ENCODE measurements at regions not wholly inside any gene's neighbourhood (a gene's known extent, or its start where the extent isn't known, plus 50 kb on each side); places are given as distances from the start of the nearest gene placed in this dataset.
"Not testable (repeated sequence)": the region's sequence is repeated elsewhere in the genome, so short reads cannot be mapped to it uniquely, and the experiment has no call there.

DNA sequence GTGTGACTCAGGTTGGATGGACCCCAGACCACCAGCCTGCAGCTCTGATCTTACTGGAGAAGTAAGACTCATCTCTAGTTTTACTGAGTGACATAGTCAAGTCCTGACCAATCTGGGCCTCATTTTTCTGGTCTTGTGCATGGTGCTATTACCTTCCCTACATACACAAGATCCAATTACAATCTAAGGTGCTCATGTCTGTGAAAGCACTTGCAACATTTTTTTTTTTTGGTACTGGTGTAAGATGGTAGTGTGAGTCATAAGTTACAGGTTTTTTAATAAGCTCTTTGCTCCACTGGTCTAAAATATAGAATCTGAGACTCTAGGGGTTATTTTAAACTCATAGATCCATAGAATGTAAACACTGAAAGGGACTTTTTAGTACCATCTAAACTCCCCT is 117.3 kb upstream of the EFEMP1 start:
- Mint-ChIP-seq H3K27ac (ENCODE audit: unreplicated experiment) (no peak overlapping the region), H3K4me3 (ENCODE audit: unreplicated experiment) (no peak overlapping the region), H3K4me1 (ENCODE audit: unreplicated experiment) (no peaks in the 10 kb centered on the region), H3K36me3 (ENCODE audit: unreplicated experiment) (no peaks in the 10 kb centered on the region), H3K9me3 (ENCODE audit: unreplicated experiment) (no peaks in the 10 kb centered on the region), H3K27me3 (ENCODE audit: unreplicated experiment) (no peaks in the 10 kb centered on the region)
- TF ChIP-seq, protein P1, sequence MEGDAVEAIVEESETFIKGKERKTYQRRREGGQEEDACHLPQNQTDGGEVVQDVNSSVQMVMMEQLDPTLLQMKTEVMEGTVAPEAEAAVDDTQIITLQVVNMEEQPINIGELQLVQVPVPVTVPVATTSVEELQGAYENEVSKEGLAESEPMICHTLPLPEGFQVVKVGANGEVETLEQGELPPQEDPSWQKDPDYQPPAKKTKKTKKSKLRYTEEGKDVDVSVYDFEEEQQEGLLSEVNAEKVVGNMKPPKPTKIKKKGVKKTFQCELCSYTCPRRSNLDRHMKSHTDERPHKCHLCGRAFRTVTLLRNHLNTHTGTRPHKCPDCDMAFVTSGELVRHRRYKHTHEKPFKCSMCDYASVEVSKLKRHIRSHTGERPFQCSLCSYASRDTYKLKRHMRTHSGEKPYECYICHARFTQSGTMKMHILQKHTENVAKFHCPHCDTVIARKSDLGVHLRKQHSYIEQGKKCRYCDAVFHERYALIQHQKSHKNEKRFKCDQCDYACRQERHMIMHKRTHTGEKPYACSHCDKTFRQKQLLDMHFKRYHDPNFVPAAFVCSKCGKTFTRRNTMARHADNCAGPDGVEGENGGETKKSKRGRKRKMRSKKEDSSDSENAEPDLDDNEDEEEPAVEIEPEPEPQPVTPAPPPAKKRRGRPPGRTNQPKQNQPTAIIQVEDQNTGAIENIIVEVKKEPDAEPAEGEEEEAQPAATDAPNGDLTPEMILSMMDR (IDR thresholded peaks at IDR 0.05) = no peak
- no peak for DNase-seq (ENCODE audit: extremely low spot score, unreplicated experiment)

GRCh38 chr2:56047136-56047535 is 123.6 kb upstream of the EFEMP1 start:
- no peak for DNase-seq (ENCODE audit: extremely low spot score, unreplicated experiment)
- TF ChIP-seq, protein P1 (IDR thresholded peaks at IDR 0.05) = no peak
- no peaks in the 10 kb centered on the region for H3K4me1 Mint-ChIP-seq (ENCODE audit: unreplicated experiment)
- H3K36me3 Mint-ChIP-seq (ENCODE audit: unreplicated experiment) = no peaks in the 10 kb centered on the region
- H3K4me3 Mint-ChIP-seq (ENCODE audit: unreplicated experiment) = no peak overlapping the region
- H3K9me3 Mint-ChIP-seq (ENCODE audit: unreplicated experiment) = no peaks in the 10 kb centered on the region
- H3K27ac Mint-ChIP-seq (ENCODE audit: unreplicated experiment) = no peak overlapping the region
- H3K27me3 Mint-ChIP-seq (ENCODE audit: unreplicated experiment) = no peaks in the 10 kb centered on the region

- Mint-ChIP-seq H3K4me3 (ENCODE audit: unreplicated experiment) (no peak overlapping the region), H3K27me3 (ENCODE audit: unreplicated experiment) (no peaks in the 10 kb centered on the region), H3K36me3 (ENCODE audit: unreplicated experiment) (no peaks in the 10 kb centered on the region), H3K27ac (ENCODE audit: unreplicated experiment) (no peak overlapping the region), H3K4me1 (ENCODE audit: unreplicated experiment) (no peaks in the 10 kb centered on the region), H3K9me3 (ENCODE audit: unreplicated experiment) (no peaks in the 10 kb centered on the region)
- DNase-seq (ENCODE audit: extremely low spot score, unreplicated experiment) = no peak
- TF ChIP-seq, protein P1 (IDR thresholded peaks at IDR 0.05) = no peak
Measured at GRCh38 chr2:56049233-56049845, 125.8 kb upstream of the EFEMP1 start.

- TF ChIP-seq, protein P1 (IDR thresholded peaks at IDR 0.05) = no peak
- H3K9me3 Mint-ChIP-seq (ENCODE audit: unreplicated experiment) = peaks cover 9% of the 10 kb centered on the region
Measured at GRCh38 chr2:56053679-56054078, 130.1 kb upstream of the EFEMP1 start.

DNA sequence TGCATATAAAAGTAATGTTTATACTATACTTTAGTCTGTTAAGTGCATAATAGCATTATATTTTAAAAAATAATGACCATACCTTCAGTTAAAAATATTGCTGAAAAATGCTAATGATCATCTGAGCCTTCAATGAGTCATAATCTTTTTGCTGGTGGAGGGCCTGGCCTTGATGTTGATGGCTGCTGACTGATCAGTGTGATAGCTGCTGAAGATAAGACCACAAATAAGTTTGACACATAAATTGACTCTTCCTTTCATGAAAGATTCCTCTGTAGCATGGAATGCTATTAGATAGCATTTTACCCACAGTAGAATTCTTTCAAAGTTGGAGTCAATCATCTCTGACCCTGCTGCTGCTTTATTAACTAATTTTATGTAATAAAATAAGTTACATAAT is 128.4 kb upstream of the CCDC85A start:
- TF ChIP-seq, protein P1 (IDR thresholded peaks at IDR 0.05) = no peak
- H3K4me1 Mint-ChIP-seq (ENCODE audit: unreplicated experiment) = no peaks in the 10 kb centered on the region
- no peak for DNase-seq (ENCODE audit: extremely low spot score, unreplicated experiment)
- no peak overlapping the region for H3K4me3 Mint-ChIP-seq (ENCODE audit: unreplicated experiment)
- H3K27ac Mint-ChIP-seq (ENCODE audit: unreplicated experiment) = no peak overlapping the region
- H3K36me3 Mint-ChIP-seq (ENCODE audit: unreplicated experiment) = no peaks in the 10 kb centered on the region
- H3K9me3 Mint-ChIP-seq (ENCODE audit: unreplicated experiment) = peaks cover 15% of the 10 kb centered on the region
- no peaks in the 10 kb centered on the region for H3K27me3 Mint-ChIP-seq (ENCODE audit: unreplicated experiment)

More at GRCh38 chr2:56053679-56054078, 130.1 kb upstream of the EFEMP1 start:
- no peak for DNase-seq (ENCODE audit: extremely low spot score, unreplicated experiment)
- no peaks in the 10 kb centered on the region for H3K4me1 Mint-ChIP-seq (ENCODE audit: unreplicated experiment)
- H3K36me3 Mint-ChIP-seq (ENCODE audit: unreplicated experiment) = no peaks in the 10 kb centered on the region
- no peak overlapping the region for H3K27ac Mint-ChIP-seq (ENCODE audit: unreplicated experiment)
- H3K27me3 Mint-ChIP-seq (ENCODE audit: unreplicated experiment) = no peaks in the 10 kb centered on the region
- H3K4me3 Mint-ChIP-seq (ENCODE audit: unreplicated experiment) = no peak overlapping the region

GRCh38 chr2:56061327-56061726 is 122.5 kb upstream of the CCDC85A start:
- not testable (repeated sequence) for H3K4me1 Mint-ChIP-seq (ENCODE audit: unreplicated experiment); H3K27ac Mint-ChIP-seq (ENCODE audit: unreplicated experiment); H3K27me3 Mint-ChIP-seq (ENCODE audit: unreplicated experiment); H3K36me3 Mint-ChIP-seq (ENCODE audit: unreplicated experiment); H3K4me3 Mint-ChIP-seq (ENCODE audit: unreplicated experiment); DNase-seq (ENCODE audit: extremely low spot score, unreplicated experiment)
- H3K9me3 Mint-ChIP-seq (ENCODE audit: unreplicated experiment) = peaks cover 28% of the 10 kb centered on the region

Measured in osteocyte (in vitro differentiated cells).